ENCODE measurements at regions not wholly inside any gene's neighbourhood (a gene's known extent, or its start where the extent isn't known, plus 50 kb on each side); places are given as distances from the start of the nearest gene placed in this dataset.

DNA sequence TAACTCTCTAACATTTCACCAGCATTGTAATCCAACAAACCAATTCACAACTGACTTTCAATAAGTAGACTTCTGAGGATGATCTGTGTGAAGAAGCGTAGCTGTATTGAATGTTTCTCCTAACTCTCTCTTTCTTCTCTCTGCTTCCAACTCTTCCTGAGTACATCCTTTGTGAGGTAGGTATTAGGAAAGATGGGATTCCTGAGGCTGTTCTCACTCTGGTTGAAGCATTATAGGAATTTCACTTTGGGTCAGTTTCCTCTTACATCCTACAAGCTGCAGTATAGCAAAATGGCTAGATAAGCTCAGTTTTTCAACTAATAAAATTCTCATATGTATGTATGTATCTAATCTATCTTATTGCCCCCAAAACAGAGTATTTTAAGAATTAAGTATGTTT lies 702.8 kb downstream of the CETN3 start:
- Histone ChIP-seq H3K36me3 (no peaks in the 10 kb centered on the region), H3K27me3 (no peaks in the 10 kb centered on the region), H3K4me1 (no peaks in the 10 kb centered on the region), H3K9me3 (no peaks in the 10 kb centered on the region), H3K27ac (no peak overlapping the region), H3K4me3 (no peak overlapping the region)
- intact Hi-C loops (cut with DNase I) = no loop called here
- TF ChIP-seq, protein P1, sequence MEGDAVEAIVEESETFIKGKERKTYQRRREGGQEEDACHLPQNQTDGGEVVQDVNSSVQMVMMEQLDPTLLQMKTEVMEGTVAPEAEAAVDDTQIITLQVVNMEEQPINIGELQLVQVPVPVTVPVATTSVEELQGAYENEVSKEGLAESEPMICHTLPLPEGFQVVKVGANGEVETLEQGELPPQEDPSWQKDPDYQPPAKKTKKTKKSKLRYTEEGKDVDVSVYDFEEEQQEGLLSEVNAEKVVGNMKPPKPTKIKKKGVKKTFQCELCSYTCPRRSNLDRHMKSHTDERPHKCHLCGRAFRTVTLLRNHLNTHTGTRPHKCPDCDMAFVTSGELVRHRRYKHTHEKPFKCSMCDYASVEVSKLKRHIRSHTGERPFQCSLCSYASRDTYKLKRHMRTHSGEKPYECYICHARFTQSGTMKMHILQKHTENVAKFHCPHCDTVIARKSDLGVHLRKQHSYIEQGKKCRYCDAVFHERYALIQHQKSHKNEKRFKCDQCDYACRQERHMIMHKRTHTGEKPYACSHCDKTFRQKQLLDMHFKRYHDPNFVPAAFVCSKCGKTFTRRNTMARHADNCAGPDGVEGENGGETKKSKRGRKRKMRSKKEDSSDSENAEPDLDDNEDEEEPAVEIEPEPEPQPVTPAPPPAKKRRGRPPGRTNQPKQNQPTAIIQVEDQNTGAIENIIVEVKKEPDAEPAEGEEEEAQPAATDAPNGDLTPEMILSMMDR (IDR thresholded peaks at IDR 0.05) = no peak
- no peak for TF ChIP-seq POLR2A (IDR thresholded peaks at IDR 0.05)
- TF ChIP-seq POLR2AphosphoS5 (IDR thresholded peaks at IDR 0.05; ENCODE audit: insufficient read depth in 1 of 2, low read depth in 1 of 2) = no peak
- no peak for DNase-seq (ENCODE audit: extremely low spot score in 2 of 2)

DNA sequence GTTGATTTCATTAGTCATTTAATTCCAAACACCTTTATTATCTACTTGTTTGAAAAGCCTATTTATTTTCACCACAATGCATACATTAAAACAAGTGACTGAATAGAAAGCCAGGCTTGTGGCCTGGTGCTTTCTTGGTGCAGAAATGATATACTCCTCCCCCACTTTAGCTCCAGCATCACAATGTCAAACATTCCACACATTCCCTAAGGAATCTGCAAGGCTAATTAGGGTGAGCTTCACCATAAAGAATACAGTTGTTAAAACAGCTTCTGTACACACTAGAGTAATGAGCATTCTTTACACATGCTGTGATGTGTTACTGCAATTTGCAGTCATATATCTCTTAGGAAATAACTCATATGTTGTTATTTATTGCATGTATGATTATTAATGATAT lies 705.7 kb downstream of the CETN3 start:
- intact Hi-C loops (cut with DNase I) = no loop called here
- Histone ChIP-seq H3K4me1 (no peaks in the 10 kb centered on the region), H3K27ac (no peak overlapping the region), H3K36me3 (no peaks in the 10 kb centered on the region), H3K9me3 (no peaks in the 10 kb centered on the region), H3K4me3 (no peak overlapping the region), H3K27me3 (no peaks in the 10 kb centered on the region)
- DNase-seq (ENCODE audit: extremely low spot score in 2 of 2) = no peak
- TF ChIP-seq POLR2AphosphoS5 (IDR thresholded peaks at IDR 0.05; ENCODE audit: insufficient read depth in 1 of 2, low read depth in 1 of 2) (no peak), POLR2A (IDR thresholded peaks at IDR 0.05) (no peak)
- TF ChIP-seq, protein P1 (IDR thresholded peaks at IDR 0.05) = no peak

DNA sequence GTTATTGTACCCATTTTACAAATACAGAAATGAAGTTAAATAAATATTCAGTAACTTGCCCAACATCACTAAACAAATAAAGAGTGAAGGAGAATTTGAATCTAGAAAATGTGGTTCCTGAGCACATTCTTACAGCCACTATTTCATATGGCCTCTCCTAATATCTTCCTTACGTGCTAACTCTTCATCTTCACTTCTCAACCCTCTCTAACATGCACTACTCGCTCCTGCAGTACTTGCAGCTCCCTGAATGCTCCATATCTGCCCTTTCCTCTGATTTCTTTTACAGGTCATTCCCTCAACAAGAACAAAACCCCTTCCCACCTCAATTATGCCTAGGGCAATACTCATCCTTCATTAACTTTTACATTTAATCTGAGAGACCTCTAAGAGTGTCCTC lies 711.5 kb downstream of the CETN3 start:
- Histone ChIP-seq H3K36me3 (no peaks in the 10 kb centered on the region), H3K27me3 (no peaks in the 10 kb centered on the region), H3K4me3 (no peak overlapping the region), H3K9me3 (no peaks in the 10 kb centered on the region), H3K4me1 (no peaks in the 10 kb centered on the region), H3K27ac (no peak overlapping the region)
- intact Hi-C loops (cut with DNase I) = no loop called here
- TF ChIP-seq, protein P1 (IDR thresholded peaks at IDR 0.05) = no peak
- no peak for TF ChIP-seq POLR2AphosphoS5 (IDR thresholded peaks at IDR 0.05; ENCODE audit: insufficient read depth in 1 of 2, low read depth in 1 of 2)
- TF ChIP-seq POLR2A (IDR thresholded peaks at IDR 0.05) = no peak
- no peak for DNase-seq (ENCODE audit: extremely low spot score in 2 of 2)

DNA sequence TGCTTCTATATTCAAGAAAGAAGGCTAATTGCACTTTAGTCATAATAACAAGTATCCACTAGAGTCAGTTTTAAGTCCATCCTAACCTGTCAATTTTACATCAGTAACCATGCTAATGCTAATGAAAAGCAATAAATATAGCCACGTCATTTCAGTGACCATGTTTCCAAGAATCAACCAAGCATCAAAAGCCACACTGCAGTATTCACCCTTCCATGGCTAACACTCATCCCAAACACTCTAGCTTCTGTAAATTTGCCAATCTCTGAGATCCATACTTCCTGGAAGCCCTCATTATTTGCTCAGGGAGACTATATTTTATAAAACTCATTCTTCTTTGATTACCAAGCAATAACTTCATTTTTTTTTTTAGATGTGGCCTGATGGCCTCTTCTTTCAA lies 712.0 kb downstream of the CETN3 start:
- intact Hi-C loops (cut with DNase I) = no loop called here
- TF ChIP-seq POLR2A (IDR thresholded peaks at IDR 0.05) (no peak), POLR2AphosphoS5 (IDR thresholded peaks at IDR 0.05; ENCODE audit: insufficient read depth in 1 of 2, low read depth in 1 of 2) (no peak)
- TF ChIP-seq, protein P1 (IDR thresholded peaks at IDR 0.05) = no peak

DNA sequence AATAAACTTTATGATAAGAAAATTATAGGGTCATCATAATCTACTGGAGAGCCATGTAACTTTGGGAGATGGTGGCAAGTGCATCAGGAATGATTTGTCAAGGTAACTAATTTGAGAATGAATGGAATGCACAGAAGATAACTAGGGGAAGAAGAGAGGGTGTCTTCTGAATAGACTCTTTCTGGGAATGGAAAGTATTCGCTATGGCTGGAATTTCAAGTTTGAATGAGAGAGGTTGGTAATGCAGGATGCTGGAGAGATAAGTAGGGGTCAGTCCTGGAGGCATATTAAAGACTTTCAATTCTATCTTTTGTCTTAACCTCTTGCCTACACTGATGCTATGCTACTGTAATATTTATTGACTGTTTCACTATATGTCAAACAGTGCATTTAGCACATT lies 714.2 kb downstream of the CETN3 start:
- Histone ChIP-seq H3K9me3 (no peaks in the 10 kb centered on the region), H3K27me3 (no peaks in the 10 kb centered on the region), H3K4me1 (no peaks in the 10 kb centered on the region), H3K4me3 (no peak overlapping the region), H3K27ac (no peak overlapping the region), H3K36me3 (no peaks in the 10 kb centered on the region)
- intact Hi-C loops (cut with DNase I) = no loop called here
- TF ChIP-seq POLR2AphosphoS5 (IDR thresholded peaks at IDR 0.05; ENCODE audit: insufficient read depth in 1 of 2, low read depth in 1 of 2) (no peak), POLR2A (IDR thresholded peaks at IDR 0.05) (no peak)
- TF ChIP-seq, protein P1 (IDR thresholded peaks at IDR 0.05) = no peak
- DNase-seq (ENCODE audit: extremely low spot score in 2 of 2) = no peak

More for the DNA sequence above, 712.0 kb downstream of the CETN3 start:
- no peak for DNase-seq (ENCODE audit: extremely low spot score in 2 of 2)
- no peaks in the 10 kb centered on the region for H3K9me3 ChIP-seq
- no peaks in the 10 kb centered on the region for H3K4me1 ChIP-seq
- no peak overlapping the region for H3K27ac ChIP-seq
- H3K27me3 ChIP-seq = no peaks in the 10 kb centered on the region
- H3K4me3 ChIP-seq = no peak overlapping the region
- H3K36me3 ChIP-seq = no peaks in the 10 kb centered on the region
